BJ (cell line): ENCODE measurements at regions not wholly inside any gene's neighbourhood (a gene's known extent, or its start where the extent isn't known, plus 50 kb on each side); places are given as distances from the start of the nearest gene placed in this dataset.

Experiments used
- CTCF ChIA-PET: fragments of 350-600 bp; formaldehyde crosslinking; extraction: SDS; loops from one replicate; lab custom pipeline; 2021; ENCODE audit warnings: antibody characterized with exemption, inconsistent platforms; lab: Yijun Ruan, JAX
- POLR2A ChIA-PET: fragments of 300-600 bp; sonication (Branson Sonifier 250); formaldehyde crosslinking; extraction: SDS; loops from one replicate; lab custom pipeline; 2021; ENCODE audit warnings: antibody characterized with exemption; lab: Charles Lee
- DNase-seq: peaks from one replicate; pipeline ENCODE4 v3.0.0-alpha.2; 2011; ENCODE audit warnings: low read depth
- H3K27me3 ChIP-seq: 2 replicates; pipeline ENCODE4 v1.6.0; 2011; ENCODE audit warnings: low read length; ENCODE audit not compliant: control insufficient read depth, insufficient read depth
- H3K36me3 ChIP-seq: 2 replicates; pipeline ENCODE4 v1.5.1; 2011; ENCODE audit warnings: low read length; ENCODE audit not compliant: control insufficient read depth, insufficient read depth
- H3K4me3 ChIP-seq: 2 replicates; pipeline ENCODE4 v1.5.1; 2011; ENCODE audit warnings: low read depth, mild to moderate bottlenecking, control low read depth, low read length
- TF ChIP-seq, protein P1 (sequence below): IDR thresholded peaks from 2 replicates; pipeline ENCODE4 v1.5.1; 2011; ENCODE audit warnings: low read depth, mild to moderate bottlenecking, control low read depth, inconsistent platforms, low read length, moderate library complexity; ENCODE audit not compliant: insufficient read depth

- TF ChIP-seq, protein P1, sequence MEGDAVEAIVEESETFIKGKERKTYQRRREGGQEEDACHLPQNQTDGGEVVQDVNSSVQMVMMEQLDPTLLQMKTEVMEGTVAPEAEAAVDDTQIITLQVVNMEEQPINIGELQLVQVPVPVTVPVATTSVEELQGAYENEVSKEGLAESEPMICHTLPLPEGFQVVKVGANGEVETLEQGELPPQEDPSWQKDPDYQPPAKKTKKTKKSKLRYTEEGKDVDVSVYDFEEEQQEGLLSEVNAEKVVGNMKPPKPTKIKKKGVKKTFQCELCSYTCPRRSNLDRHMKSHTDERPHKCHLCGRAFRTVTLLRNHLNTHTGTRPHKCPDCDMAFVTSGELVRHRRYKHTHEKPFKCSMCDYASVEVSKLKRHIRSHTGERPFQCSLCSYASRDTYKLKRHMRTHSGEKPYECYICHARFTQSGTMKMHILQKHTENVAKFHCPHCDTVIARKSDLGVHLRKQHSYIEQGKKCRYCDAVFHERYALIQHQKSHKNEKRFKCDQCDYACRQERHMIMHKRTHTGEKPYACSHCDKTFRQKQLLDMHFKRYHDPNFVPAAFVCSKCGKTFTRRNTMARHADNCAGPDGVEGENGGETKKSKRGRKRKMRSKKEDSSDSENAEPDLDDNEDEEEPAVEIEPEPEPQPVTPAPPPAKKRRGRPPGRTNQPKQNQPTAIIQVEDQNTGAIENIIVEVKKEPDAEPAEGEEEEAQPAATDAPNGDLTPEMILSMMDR = no peak
- ChIA-PET POLR2A (no interaction called here), CTCF (no interaction called here)
Observed at GRCh38 chr5:166172597-166172996, 2118.8 kb upstream of the WWC1 start.

DNA sequence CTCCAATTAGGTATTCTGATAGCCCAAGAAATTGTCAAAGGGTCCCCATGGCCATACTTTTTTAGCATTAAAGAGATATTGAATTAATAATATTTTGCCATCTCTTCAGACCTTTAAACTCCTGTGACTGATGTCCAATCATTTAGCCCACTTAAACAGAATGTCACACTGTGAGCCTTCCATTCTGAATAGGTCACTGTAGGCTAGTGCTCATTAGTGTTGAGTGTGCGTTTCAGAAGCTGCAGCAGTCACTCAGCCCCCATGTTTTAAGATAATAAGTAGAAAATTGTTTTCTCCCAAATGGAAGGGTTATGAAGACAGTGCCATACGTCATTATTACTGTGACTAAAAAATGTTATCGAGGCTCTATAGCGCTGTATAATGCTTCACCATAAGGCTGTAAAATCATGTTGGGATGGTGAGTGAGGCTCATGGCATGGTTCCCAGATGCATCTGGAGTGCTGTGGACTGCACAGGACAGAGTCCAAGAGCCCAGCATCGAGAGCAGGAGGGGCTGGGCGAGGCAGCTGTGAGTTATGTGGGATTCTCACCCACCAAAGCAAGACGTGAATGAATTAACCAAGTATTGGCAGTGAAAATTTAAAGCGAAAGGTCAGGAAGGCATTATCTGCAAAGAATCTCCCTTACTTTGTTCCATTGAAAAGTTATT, 2112.9 kb upstream of the WWC1 start:
- H3K36me3 ChIP-seq = no peaks in the 10 kb centered on the region
- no peaks in the 10 kb centered on the region for H3K27me3 ChIP-seq
- H3K4me3 ChIP-seq = no peak overlapping the region
- CTCF ChIA-PET = no interaction called here
- no peak for DNase-seq
- TF ChIP-seq, protein P1 = no peak
- POLR2A ChIA-PET = no interaction called here

More at GRCh38 chr5:166172597-166172996, 2118.8 kb upstream of the WWC1 start:
- Histone ChIP-seq H3K4me3 (no peak overlapping the region), H3K27me3 (no peaks in the 10 kb centered on the region), H3K36me3 (no peaks in the 10 kb centered on the region)
- no peak for DNase-seq

DNA sequence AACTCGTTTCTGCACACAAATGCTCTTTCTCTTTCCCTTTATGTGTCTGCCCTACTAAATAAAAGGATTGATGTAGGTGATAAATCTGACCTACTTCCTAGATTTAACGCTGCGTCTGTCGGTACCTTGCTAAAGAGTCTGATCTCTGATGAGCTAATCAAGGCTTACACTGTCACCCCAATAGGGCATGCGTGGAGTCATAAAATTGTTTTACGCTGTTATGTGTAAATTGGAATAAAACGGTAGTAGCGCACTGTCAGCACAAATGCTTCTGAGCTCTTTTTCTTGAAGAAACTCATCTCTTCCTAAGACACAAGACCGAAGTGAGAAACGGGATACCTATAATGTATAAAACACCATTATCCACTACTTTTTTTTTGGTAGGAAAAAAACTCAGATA, 2106.3 kb upstream of the WWC1 start:
- Histone ChIP-seq H3K36me3 (no peaks in the 10 kb centered on the region), H3K27me3 (no peaks in the 10 kb centered on the region), H3K4me3 (no peak overlapping the region)
- no peak for DNase-seq
- CTCF ChIA-PET = interaction anchor here (0.6 kb wide), 1 partner anchor 1299 kb away, joined by 3 read pairs; no protein-coding TSS in a partner anchor
- POLR2A ChIA-PET = no interaction called here
- TF ChIP-seq, protein P1 = no peak

DNA sequence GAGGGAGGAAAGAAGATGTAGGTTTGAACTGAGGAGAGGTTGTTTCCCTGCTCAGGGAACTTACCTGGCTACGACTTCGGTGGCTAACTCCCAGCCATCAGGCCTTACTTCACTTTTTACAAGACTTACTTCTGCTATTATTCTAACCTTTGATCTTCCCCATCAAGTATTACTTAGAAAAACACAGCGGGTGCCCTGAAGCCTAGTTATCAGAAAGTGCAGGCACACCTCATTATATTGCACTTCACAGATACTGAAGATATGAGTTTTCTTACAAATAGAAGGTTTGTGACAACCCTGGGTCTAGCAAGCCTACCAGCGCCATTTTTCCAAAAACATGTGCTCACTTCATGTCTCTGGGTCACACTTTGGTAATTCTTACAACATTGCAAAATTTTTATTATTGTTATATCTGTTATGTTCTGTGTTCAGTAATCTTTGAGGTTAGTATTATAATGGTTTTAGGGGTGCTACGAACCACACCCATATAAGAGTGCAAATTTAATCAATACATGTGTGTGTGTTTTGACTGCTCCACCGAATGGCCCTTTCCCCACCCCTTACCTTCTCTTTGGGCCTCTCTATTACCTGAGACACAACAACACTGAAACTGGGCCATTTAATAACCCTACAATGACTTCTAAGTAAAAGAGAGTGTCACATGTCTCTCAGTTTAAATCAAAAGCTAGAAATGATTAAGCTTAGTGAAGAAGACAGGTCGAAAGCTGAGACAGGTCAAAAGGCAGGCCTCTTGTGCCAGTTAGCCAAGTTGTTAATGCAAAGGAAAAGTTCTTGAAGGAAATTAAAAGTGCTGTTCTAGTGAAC, 2102.7 kb upstream of the WWC1 start:
- CTCF ChIA-PET = no interaction called here

DNA sequence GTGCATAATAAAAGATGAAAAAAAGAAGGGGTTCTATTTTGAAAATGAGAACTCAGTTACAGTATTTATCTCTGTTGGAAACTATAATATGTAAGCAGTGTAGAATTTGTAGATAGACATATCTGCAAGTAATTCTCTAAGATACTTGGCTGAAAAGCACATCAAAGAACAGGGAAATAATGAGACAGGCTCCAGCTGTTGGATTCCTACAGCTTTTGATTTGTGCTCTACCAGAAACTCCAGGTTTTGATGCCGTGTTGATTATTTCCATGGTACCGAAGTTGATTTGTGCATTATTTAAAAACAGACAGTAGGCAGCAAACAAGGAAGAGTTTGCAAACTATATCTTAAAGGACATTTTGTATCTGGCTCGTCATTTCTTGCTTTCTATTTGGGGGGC, 2098.7 kb upstream of the WWC1 start:
- H3K36me3 ChIP-seq = no peaks in the 10 kb centered on the region
- no peak overlapping the region for H3K4me3 ChIP-seq
- DNase-seq = no peak
- H3K27me3 ChIP-seq = no peaks in the 10 kb centered on the region
- TF ChIP-seq, protein P1 = no peak
- ChIA-PET POLR2A (no interaction called here), CTCF (no interaction called here)

More for the DNA sequence above, 2102.7 kb upstream of the WWC1 start:
- Histone ChIP-seq H3K27me3 (no peaks in the 10 kb centered on the region), H3K4me3 (no peak overlapping the region), H3K36me3 (no peaks in the 10 kb centered on the region)
- TF ChIP-seq, protein P1 = no peak
- no peak for DNase-seq
- POLR2A ChIA-PET = no interaction called here
